DMS153 treated with DMSO at 0.1 percent for 48 hours (cell line): ENCODE measurements at regions not wholly inside any gene's neighbourhood (a gene's known extent, or its start where the extent isn't known, plus 50 kb on each side); places are given as distances from the start of the nearest gene placed in this dataset.

Experiments
- DNase-seq: peaks from one replicate; lab custom pipeline; 2025; ENCODE audit not compliant: unreplicated experiment; lab: John Stamatoyannopoulos, UW

- no peak for DNase-seq
Measured at GRCh38 chr1:221643404-221644144, 98.3 kb downstream of the DUSP10 start.

- DNase-seq: no peak
Measured at GRCh38 chr1:221644145-221644448, 97.8 kb downstream of the DUSP10 start.

GRCh38 chr1:221644663-221645258 lies 97.1 kb downstream of the DUSP10 start:
- DNase-seq: no peak

GRCh38 chr1:221648201-221648600 lies 93.7 kb downstream of the DUSP10 start:
- DNase-seq: no peak
